ENCODE measurements at regions not wholly inside any gene's neighbourhood (a gene's known extent, or its start where the extent isn't known, plus 50 kb on each side); places are given as distances from the start of the nearest gene placed in this dataset.

DNA sequence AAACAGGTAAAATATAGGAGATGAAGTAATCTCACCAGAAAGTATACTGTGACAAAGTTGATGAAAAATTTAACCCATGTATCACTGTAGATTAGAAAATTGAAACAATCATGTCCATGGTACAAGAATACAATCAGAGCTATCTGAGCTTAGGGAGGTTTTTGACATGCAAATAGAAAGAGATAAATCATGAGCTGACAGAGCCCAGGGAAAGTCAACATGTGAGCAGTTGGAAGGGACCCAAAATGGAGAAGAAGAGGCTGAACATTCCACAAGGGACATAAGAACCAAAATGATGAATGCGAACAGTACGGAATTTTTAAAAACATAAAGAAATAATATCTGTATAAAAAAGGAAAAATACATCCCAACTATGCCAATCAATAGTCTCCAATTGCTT is 395.4 kb upstream of the CYRIA start:
- in situ Hi-C loops (cut with MboI) (no loop called here), intact Hi-C loops (cut with micrococcal nuclease; ENCODE audit: unreplicated experiment) (no loop called here)
- ATAC-seq, result no peak
- Histone ChIP-seq H3K9ac (ENCODE audit: control insufficient read depth, insufficient read depth, low read length) (no peak overlapping the region), H3K4me3 (no peak overlapping the region), H3K36me3 (ENCODE audit: control insufficient read depth in 2 of 2, insufficient read depth in 2 of 2, low read length in 1 of 2) (no peaks in the 10 kb centered on the region), H2AFZ (ENCODE audit: control insufficient read depth, low read depth, low read length) (no peak overlapping the region), H3K4me2 (ENCODE audit: control insufficient read depth, insufficient read depth) (no peak overlapping the region), H3K27ac (ENCODE audit: control insufficient read depth, insufficient read depth) (no peak overlapping the region), H3K79me2 (ENCODE audit: control insufficient read depth, insufficient read depth, low read length) (no peaks in the 10 kb centered on the region), H4K20me1 (ENCODE audit: control insufficient read depth, insufficient read depth) (no peaks in the 10 kb centered on the region), H3K4me1 (ENCODE audit: control insufficient read depth, insufficient read depth, low read length) (no peaks in the 10 kb centered on the region), H3K27me3 (replicated peaks in 1 of 2; ENCODE audit: control insufficient read depth in 2 of 2, insufficient read depth in 2 of 2, low read length in 1 of 2) (no peaks in the 10 kb centered on the region), H3K9me3 (replicated peaks; ENCODE audit: control insufficient read depth, insufficient read depth, low read length) (no peaks in the 10 kb centered on the region)
- ChIA-PET POLR2A (no interaction called here), RAD21 (ENCODE audit: unreplicated experiment) (no interaction called here), SMC1A (ENCODE audit: uncharacterized antibody, unreplicated experiment) (no interaction called here), CTCF (no interaction called here)
- 49% methylated on average over 2 of the region's 2 CpGs for WGBS (ENCODE audit: insufficient coverage, insufficient replicate concordance, low lambda C conversion rate, missing lambda C conversion rate)
- no TSS peak for BruUV-seq (replicated peaks)
- no peak for FAIRE-seq
- no peak for DNase-seq (ENCODE audit: low read depth, low spot score)
- TF ChIP-seq SMARCA5 (IDR thresholded peaks at IDR 0.05) (no peak), CHD2 (IDR thresholded peaks at IDR 0.05; ENCODE audit: borderline replicate concordance, low read depth, low read length) (no peak), JUNB (IDR thresholded peaks at IDR 0.05) (no peak), CHD1 (IDR thresholded peaks at IDR 0.05; ENCODE audit: low read depth, low read length) (no peak), MYB (IDR thresholded peaks at IDR 0.05; ENCODE audit: borderline replicate concordance, low read depth, low read length) (no peak), WRNIP1 (IDR thresholded peaks at IDR 0.05; ENCODE audit: borderline replicate concordance, low read depth, low read length) (no peak), CHD4 (IDR thresholded peaks at IDR 0.05) (no peak), GABPA (IDR thresholded peaks at IDR 0.05; ENCODE audit: low read depth) (no peak), RAD21 (IDR thresholded peaks at IDR 0.05; ENCODE audit: insufficient read depth, low read depth, low read length) (no peak), ZNF622 (IDR thresholded peaks at IDR 0.05) (no peak), MYC (IDR thresholded peaks at IDR 0.05; ENCODE audit: insufficient read depth, insufficient read length, insufficient replicate concordance, low read length, severe bottlenecking) (no peak), POLR2AphosphoS2 (IDR thresholded peaks at IDR 0.05; ENCODE audit: low read depth, low read length) (no peak), TCF7 (IDR thresholded peaks at IDR 0.05; ENCODE audit: borderline replicate concordance) (no peak)
- TF ChIP-seq, protein P1, sequence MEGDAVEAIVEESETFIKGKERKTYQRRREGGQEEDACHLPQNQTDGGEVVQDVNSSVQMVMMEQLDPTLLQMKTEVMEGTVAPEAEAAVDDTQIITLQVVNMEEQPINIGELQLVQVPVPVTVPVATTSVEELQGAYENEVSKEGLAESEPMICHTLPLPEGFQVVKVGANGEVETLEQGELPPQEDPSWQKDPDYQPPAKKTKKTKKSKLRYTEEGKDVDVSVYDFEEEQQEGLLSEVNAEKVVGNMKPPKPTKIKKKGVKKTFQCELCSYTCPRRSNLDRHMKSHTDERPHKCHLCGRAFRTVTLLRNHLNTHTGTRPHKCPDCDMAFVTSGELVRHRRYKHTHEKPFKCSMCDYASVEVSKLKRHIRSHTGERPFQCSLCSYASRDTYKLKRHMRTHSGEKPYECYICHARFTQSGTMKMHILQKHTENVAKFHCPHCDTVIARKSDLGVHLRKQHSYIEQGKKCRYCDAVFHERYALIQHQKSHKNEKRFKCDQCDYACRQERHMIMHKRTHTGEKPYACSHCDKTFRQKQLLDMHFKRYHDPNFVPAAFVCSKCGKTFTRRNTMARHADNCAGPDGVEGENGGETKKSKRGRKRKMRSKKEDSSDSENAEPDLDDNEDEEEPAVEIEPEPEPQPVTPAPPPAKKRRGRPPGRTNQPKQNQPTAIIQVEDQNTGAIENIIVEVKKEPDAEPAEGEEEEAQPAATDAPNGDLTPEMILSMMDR (IDR thresholded peaks at IDR 0.05 in 2 of 3, conservative IDR thresholded peaks at IDR 0.05 in 1 of 3; ENCODE audit: control insufficient read depth in 2 of 3, extremely low read depth in 1 of 3, insufficient read depth in 1 of 3, low read depth in 3 of 3, low read length in 3 of 3), result no peak
- TF ChIP-seq, protein P2, sequence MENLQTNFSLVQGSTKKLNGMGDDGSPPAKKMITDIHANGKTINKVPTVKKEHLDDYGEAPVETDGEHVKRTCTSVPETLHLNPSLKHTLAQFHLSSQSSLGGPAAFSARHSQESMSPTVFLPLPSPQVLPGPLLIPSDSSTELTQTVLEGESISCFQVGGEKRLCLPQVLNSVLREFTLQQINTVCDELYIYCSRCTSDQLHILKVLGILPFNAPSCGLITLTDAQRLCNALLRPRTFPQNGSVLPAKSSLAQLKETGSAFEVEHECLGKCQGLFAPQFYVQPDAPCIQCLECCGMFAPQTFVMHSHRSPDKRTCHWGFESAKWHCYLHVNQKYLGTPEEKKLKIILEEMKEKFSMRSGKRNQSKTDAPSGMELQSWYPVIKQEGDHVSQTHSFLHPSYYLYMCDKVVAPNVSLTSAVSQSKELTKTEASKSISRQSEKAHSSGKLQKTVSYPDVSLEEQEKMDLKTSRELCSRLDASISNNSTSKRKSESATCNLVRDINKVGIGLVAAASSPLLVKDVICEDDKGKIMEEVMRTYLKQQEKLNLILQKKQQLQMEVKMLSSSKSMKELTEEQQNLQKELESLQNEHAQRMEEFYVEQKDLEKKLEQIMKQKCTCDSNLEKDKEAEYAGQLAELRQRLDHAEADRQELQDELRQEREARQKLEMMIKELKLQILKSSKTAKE (IDR thresholded peaks at IDR 0.05; ENCODE audit: low read depth, poor library complexity, severe bottlenecking), result no peak
- TF ChIP-seq, protein P3, sequence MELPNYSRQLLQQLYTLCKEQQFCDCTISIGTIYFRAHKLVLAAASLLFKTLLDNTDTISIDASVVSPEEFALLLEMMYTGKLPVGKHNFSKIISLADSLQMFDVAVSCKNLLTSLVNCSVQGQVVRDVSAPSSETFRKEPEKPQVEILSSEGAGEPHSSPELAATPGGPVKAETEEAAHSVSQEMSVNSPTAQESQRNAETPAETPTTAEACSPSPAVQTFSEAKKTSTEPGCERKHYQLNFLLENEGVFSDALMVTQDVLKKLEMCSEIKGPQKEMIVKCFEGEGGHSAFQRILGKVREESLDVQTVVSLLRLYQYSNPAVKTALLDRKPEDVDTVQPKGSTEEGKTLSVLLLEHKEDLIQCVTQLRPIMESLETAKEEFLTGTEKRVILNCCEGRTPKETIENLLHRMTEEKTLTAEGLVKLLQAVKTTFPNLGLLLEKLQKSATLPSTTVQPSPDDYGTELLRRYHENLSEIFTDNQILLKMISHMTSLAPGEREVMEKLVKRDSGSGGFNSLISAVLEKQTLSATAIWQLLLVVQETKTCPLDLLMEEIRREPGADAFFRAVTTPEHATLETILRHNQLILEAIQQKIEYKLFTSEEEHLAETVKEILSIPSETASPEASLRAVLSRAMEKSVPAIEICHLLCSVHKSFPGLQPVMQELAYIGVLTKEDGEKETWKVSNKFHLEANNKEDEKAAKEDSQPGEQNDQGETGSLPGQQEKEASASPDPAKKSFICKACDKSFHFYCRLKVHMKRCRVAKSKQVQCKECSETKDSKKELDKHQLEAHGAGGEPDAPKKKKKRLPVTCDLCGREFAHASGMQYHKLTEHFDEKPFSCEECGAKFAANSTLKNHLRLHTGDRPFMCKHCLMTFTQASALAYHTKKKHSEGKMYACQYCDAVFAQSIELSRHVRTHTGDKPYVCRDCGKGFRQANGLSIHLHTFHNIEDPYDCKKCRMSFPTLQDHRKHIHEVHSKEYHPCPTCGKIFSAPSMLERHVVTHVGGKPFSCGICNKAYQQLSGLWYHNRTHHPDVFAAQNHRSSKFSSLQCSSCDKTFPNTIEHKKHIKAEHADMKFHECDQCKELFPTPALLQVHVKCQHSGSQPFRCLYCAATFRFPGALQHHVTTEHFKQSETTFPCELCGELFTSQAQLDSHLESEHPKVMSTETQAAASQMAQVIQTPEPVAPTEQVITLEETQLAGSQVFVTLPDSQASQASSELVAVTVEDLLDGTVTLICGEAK (IDR thresholded peaks at IDR 0.05; ENCODE audit: borderline replicate concordance), result no peak
- TF ChIP-seq, protein P4, sequence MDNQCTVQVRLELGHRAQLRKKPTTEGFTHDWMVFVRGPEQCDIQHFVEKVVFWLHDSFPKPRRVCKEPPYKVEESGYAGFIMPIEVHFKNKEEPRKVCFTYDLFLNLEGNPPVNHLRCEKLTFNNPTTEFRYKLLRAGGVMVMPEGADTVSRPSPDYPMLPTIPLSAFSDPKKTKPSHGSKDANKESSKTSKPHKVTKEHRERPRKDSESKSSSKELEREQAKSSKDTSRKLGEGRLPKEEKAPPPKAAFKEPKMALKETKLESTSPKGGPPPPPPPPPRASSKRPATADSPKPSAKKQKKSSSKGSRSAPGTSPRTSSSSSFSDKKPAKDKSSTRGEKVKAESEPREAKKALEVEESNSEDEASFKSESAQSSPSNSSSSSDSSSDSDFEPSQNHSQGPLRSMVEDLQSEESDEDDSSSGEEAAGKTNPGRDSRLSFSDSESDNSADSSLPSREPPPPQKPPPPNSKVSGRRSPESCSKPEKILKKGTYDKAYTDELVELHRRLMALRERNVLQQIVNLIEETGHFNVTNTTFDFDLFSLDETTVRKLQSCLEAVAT (IDR thresholded peaks at IDR 0.05), result no peak
